Amygdala (tissue), 56 donors: ENCODE measurements at regions not wholly inside any gene's neighbourhood (a gene's known extent, or its start where the extent isn't known, plus 50 kb on each side); places are given as distances from the start of the nearest gene placed in this dataset.

Experiments used
- DNase-seq, 56 donors: peaks; one replicate each; lab custom pipeline; 2025; lab: John Stamatoyannopoulos, UW

DNA sequence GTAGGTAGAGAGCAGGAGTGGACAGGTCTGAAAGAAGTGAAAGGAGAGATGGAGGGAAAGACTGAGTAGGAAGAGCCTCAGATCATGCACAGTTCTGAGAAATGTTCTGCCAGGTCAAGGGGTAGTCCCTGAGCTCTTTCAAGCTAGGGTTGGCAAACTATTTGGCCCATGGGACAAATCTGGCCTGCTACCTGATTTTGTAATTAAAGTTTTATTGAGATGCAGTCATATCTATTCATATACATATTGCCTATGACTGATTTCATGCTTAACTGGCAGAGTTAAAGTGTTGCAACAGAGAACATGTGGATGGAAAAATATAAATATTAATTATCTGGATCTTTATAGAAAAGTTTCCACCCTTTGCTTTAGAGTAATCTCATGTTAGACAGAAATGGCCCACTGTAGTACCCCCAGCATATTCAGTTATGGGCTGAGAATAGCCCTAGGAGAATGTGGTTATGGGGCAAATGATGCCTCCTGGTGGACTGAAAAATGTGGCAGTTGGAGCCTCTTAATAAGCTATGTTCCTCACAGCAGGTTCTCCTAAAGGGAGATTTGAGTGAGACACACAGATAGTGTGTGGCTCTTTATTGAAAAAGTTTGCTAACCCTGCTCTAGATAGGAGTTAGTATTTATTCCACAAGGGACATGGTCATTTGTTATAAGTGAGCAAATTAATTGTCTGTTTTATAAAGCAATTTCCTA is 476.9 kb downstream of the LRIG3 start:
- no peak for DNase-seq

DNA sequence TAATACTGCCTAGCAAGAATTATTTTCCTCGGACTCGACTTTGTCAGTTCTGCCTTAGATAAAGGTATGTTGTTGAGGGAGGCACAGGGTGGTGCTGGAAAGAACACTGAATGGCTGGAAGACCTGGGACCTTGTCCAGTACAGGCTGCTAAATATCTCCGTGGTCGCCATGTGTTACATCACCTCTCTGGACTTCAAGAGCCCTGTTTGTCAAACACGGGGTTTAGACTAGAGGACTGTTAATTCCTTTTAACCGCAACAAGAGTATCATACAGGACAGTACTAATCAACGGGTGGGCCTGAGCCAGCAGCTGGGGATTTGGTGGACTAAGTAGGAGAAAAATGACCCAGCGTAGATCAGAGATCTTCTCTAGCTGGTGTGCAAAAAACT is 476.3 kb downstream of the LRIG3 start:
- DNase-seq, result no peak

DNA sequence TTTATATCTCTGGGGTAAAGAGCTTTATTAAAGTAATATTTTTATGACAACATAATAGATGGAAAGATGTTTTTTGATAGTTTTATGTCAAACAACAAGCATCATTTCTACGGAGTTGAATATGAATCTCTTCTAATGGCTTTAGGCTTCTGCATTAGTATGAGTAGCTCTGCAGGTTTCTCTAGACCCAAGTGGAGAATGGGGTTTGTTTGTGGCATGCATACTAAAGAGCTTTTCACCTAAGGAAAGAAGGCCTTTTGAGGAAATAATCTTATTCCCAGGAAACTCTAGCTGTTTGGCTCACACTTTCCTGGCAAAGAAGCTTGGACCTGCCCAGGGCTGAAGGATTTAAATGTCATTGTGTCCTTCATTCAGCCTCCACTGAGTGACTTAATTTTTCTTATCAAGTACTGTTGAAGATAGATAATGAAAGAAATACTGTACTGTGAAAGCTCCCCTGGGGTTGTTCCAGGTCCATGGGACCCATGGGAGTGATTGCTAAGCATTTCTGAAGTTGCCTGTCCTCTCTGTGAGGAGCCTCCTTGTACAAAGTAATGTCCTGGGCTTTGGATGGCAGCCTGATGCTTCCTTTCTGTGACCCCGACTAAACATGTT is 469.3 kb downstream of the LRIG3 start:
- DNase-seq, result no peak

DNA sequence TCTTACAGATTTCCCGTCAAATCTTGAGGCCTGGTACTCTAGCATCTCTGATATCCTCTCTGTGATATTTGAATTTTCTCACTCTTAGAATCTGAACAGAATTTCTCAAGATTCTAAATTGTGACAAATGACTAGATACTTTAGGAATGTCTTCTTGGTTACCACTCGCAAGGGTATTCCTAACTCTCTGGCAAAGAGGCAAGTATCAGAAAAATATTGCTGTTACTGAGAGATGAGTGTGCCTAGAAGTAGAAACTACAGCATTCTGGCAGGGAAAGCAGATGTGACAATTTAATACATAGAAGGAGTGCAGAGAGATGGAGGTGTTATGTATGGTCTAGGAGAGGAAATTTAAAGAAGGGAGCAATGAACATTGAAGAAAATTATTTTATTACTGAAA is 467.8 kb downstream of the LRIG3 start:
- DNase-seq, result no peak

DNA sequence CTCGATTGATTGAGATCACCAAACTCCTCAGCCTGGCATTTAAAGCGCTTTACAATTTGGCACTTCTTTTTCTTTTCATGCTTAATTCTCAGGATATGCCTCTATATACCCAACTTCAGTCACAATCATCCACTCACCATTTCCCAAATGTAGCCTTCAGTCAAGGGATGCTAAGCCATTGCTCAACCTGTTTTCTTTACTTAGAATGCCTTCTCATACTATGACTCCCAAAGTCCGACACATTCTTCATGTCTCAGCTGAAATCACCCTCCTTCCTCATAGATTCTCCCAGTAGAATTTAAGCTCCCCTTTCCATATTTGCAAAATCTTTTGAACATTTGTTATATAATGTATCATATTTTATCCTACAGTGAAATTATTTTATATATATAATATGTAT is 467.0 kb downstream of the LRIG3 start:
- no peak for DNase-seq

DNA sequence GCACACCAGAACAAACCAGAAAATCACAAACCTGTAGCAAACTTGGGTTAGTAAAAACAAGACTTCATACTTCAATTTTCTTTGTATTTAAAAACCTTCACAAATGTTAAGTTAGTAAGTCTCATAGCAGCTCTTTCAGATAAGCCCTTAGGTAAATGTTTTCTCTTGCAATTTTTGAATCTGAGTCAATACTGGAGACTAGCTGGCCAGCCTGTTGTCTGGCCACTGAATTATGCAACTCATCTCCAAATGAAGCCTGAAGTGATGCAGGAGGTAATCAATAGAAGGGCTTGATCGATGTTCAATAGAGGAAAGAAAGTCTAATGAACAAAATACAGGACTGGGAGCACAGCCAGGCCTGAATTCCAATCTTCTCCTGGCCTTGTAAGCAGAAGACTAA is 465.2 kb downstream of the LRIG3 start:
- no peak for DNase-seq

DNA sequence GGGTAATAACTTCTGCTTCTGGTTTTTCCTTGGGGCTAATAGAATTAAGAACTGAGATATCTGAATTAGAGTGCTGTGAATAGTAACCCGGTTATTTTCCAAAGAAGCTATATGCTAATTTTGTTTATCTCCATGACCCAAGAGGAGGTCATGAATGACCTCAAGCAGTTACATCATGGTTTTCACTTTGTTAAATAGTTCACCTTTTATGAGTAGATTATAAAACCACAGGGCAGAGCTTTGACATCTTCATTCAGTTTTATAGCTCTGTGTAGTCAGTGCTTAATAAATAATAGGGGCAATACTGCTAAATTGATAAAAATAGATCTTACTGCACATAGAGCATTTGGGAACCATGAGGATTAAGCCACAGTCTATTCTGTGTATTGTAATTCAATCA is 462.2 kb downstream of the LRIG3 start:
- DNase-seq, result no peak

DNA sequence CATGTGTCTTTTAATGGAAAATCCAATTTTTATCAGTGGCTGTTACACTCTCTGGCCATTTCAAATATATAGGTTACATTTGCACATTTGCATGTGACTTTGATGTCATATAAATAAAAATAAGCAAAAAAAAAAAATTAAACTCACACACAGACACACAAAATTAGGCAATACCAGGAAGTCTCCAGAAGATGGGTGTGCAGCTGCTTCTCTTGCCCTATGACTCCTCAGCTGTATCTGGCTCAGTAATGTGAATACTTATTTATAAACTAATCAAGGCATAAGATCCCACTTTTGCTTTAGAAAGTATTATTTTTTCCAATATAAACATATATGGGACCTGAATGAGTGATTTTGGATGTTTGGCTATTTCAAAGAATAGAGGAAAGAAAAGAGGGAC is 461.1 kb downstream of the LRIG3 start:
- no peak for DNase-seq

DNA sequence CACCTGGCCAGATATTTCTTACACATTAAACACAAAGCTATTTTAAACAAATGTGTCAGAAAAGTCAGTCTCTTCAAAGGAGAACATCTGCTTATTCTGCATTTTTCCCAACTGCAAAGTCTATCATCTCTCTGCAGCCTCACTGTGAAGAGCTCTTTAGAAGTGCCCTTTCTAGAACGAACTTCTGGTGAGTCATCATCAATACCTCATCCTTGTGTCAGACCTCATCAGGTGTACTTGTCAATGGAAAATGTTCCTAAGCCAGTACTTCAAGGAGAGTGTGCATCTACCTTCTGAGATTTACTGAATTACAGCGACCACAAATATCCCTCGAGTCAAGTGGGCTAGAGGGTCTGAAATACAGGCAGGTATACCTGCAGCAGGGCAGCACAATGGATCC is 457.3 kb downstream of the LRIG3 start:
- no peak for DNase-seq

DNA sequence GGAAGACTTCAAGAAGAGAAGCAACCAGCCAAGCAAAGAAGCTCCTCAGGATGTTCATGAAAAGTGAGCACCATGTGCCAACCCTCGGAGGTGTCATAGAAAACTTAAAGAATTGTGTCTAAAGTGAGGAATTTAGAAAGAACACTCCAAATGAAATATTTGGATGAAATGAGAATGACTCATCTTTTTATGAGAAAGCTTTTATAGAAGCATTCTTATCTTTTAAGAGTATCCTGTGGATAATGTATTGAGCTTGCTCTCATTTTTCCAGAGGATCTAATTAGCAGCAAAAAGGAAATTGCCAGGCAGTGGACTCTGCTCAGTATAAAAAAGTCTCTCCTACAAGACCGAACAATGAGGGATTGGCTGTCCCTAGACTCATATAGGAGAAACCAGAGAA is 454.9 kb downstream of the LRIG3 start:
- no peak for DNase-seq

DNA sequence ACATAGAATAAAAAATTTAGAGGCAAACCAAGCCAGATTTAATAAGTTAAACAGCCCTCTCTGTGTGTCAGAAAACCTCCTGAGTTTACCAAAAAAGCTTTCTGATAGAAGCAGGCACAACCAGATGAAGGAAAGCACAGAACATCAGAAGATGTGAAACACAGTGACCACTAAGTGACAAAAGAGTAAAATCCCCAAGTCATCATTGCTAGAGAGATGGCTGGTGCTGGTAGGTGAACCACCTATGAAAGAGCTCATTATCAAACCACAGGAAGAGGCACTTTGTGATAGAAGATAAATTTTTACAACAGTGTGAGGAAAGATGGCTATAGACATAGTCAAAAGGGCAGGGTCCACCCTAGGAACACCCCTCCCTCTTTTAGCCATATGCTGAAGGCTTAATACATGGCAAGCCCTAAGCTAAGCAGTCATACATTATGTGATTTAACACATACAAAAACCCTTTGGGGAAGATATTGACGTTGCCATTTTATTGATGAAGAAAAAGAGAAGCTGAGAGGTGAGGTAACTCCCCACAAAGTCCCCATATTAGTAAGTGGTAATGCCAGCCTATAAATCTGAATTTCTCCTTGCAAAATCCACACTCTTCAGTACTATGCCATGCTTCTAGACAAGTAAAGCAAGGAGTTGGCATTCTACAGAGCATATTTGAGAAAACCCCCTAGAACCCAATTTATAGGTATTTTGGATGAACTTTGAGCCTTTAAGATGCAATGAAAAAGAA is 449.9 kb downstream of the LRIG3 start:
- no peak for DNase-seq

DNA sequence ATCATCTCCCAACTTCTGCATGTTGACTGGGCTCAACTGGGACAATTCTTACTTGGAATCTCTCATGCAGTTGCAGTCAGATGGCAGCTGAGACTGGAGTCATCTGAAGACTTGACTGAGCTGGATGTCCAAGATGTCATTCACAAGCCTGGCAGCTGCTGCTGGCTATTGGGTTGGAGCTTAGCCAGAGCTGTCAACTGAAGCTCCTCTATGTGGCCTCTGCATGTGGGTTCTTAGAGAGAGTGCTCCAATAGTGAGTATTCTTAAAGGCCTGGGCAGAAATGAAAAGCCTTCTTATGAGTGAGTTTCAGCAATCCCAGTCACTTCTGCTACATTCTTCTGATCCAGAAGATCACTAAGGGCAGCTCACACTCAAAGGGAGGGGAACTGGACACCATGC is 440.9 kb downstream of the LRIG3 start:
- DNase-seq, result peak in 1 of 56 donors; percentile 3

DNA sequence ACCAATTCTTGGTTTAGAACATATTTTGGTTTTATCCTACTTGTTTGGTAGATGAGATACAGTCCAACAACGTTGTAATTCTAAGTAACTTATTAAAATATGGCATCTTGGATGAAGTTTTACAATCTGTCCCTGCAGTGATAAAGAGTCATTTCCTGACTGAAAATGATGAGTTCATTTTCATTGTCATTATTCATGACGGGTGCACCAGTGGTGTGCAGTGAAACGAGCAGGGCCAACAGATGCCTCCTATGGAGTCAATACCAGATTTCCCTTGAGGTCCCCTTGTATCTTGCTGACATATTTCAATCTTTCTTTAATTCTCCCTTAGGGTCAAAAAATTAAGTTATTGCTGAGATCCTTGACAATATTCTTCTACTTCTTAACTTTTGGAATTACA is 438.5 kb downstream of the LRIG3 start:
- DNase-seq, result no peak

DNA sequence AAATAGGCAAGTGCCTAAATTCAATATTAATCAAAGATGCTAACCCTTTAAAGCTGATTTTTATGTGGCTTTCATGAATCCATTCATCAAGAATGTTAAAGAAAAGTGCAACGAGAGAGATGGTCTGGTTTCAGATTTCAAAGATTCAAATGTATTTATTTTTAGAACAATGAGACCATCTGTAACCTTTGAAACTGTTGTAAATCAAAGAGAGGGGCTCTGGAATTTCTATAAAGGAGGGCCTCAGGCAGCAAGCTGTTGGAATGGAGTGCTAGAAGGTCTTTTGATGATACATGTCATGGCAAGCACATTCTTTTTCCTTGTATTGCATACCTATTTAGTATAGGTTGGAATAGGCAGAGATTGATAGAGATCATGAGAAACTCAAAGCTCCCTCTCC is 433.0 kb downstream of the LRIG3 start:
- DNase-seq, result no peak

DNA sequence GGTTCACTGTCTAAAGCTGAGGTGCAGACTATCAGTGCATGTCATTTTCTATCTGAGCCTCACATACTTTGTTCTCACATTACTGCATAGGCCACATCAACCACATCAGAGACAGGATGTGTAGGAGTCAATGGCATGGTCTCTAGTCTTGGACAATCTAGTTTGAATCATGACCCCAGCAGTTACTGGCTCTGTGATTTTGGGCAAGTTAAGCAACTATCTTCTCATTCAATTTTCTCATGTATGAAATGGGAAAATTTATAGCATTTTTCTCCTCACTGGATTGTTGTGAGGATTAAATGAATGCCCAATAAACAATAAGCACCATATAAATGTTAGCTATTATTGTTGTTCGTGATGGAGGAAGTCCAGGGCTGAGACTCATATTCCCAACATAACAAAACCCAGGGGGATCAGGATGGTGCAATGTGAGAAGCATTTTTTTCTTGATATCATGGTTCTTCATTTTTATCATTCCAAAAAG is 432.6 kb downstream of the LRIG3 start:
- DNase-seq, result no peak

DNA sequence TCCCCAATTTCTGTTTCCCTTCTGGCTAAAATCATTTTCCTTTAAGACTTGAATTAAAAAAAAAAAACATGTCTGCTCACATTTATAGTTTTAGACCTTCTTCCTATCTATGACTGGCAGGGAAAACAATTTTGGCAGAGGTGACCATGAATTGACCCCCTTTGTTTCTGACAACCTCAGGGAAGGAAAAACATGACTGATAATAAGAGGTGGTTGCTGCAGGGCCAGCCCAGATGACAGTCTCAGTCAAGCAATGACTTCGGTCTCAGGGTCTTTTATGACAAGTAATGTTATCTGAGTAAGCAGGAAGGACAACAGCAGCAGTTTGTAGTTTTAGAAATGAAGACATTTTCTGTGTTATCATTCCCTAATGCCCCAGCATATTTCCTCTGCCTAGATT is 430.9 kb downstream of the LRIG3 start:
- DNase-seq, result no peak

DNA sequence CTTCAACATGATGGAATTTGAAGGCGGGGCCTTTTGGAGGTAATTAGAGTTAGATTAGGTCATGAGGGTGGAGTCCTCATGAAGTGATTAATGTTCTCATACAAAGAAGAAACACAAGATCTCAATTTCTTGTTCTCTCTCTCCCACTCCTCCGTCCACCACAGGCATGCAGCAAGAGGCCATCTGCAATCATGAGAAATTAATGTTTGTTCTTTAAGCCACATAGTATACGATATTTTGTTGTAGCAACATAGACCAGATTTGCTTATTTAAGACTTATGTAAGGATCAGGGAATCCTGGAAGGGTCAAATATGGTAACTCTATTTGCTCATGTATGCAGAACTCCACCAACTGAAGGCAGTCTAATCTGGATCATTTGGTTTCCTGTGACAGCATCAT is 429.0 kb downstream of the LRIG3 start:
- DNase-seq, result no peak

DNA sequence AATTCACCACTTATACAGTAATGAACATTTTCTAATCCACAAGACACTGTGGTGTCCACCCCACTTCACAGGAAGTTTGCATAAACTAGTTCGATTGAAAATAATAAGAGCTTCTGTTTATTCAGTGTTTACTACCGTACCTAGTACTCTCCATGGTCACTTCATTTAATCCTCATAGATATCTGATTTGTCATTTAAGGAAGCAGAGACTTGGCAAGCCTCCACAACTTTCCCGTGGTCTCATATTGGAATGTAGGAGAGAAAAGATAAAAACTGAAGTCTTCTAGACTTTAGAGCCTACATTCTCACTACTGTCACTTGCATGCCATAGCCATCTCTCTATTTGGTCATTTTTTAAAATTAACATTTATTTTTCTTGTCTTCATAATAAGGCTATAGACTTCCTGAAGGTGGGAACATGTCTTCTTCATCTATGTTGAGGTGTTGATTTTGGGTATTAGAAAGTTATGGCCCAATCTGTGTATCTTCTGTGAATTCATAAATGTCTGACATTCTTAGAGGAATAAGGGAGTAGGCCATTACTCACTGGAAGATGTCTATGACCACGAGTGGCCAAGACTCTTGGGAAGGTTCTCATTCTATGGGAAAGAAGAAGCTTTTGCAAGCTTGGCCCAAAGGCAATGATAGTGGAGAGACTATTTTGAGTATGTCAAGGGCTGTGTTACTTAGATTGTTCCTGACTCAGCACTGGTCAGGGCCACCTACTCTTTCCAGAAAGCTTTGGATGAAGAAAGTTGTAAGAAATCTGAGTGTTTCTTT is 423.7 kb downstream of the LRIG3 start:
- DNase-seq, result no peak

DNA sequence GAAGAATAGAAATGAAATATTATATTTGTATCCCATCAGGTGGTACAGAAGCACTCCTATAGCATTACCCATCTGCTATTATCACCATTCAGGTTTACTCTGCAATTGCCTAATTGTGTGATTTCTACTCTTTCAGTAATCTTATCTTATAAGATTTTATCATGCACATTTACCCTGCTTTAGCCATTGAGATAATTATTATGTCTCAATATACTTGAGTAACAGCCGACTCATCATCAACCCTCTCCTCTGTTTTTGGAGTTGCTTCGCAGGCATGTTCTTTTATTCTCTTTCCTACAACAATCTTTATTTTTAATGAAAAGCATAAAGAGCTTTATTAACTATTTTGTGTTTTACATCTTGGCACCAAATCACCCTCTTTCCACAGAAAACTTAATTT is 419.9 kb downstream of the LRIG3 start:
- DNase-seq, result no peak

DNA sequence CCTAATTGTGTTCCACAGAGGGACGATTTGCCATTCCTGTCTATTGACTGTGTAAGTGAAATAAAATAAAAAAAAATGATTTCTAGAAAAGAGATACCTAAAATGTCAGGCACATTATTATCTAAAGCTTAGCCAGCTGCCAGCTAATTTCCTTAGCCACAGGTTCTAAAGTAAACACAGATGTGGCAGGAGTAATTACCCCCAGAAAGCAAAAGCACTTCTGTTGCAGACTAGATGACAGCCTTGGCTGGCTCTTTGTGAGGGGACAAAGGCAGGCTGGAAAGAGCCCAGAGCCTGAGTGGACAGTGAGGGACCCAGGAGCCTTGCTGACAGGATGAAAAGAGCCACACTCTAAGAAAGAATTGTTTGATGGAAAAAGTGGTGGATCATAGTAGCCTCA is 418.1 kb downstream of the LRIG3 start:
- peak in 2 of 56 donors; percentile 1 to 12 for DNase-seq

DNA sequence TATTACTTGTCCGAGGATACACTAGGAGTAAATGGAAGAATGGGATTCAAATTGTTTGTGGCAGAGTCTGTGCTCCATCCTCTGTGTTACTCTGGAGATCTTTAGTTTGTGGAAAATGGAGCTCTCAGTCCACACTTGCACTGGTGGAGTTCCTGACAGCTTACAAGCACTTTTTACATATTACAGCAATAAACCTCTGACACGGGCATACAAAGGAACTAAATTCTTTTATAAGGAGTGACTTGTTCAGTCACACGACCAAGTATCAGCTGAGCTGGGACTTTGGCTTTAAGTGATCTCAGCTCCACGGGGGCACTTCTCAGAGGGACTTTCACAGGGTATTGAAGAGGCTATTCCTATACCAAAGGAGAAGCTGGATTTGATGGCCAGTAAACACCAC is 417.5 kb downstream of the LRIG3 start:
- no peak for DNase-seq
